ENCODE measurements at regions not wholly inside any gene's neighbourhood (a gene's known extent, or its start where the extent isn't known, plus 50 kb on each side); places are given as distances from the start of the nearest gene placed in this dataset.

DNA sequence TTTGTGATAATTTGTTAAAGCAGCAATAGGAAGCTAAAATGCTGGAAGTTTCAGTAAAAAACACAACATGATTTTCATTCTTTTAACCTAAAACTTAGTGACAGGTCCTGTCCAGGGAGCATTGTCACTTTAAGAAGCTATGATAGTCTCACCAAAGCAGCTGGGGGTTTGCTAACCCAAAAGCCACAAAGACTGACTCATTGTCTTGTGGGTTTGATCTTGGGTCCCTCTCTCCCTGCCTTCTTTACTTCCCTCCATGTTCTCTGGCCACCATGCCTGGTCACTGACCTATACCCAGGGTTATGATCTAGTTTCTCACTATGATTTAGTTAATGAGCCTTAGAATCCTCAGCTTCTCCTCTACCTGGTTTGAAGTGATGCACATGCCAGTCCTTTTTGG lies 213.5 kb upstream of the PTGFR start:
- ATAC-seq (no peak), DNase-seq (no peak)
- intact Hi-C loops (cut with DNase I) = no loop called here
- Histone ChIP-seq H3K27ac (no peak overlapping the region), H3K4me1 (no peaks in the 10 kb centered on the region), H3K4me3 (no peak overlapping the region), H3K9me3 (no peaks in the 10 kb centered on the region), H3K27me3 (ENCODE audit: insufficient read depth in 3 of 3, low read length in 2 of 3) (no peaks in the 10 kb centered on the region), H3K36me3 (ENCODE audit: insufficient read depth in 1 of 2, low read depth in 1 of 2) (no peaks in the 10 kb centered on the region)
- TF ChIP-seq, protein P1, sequence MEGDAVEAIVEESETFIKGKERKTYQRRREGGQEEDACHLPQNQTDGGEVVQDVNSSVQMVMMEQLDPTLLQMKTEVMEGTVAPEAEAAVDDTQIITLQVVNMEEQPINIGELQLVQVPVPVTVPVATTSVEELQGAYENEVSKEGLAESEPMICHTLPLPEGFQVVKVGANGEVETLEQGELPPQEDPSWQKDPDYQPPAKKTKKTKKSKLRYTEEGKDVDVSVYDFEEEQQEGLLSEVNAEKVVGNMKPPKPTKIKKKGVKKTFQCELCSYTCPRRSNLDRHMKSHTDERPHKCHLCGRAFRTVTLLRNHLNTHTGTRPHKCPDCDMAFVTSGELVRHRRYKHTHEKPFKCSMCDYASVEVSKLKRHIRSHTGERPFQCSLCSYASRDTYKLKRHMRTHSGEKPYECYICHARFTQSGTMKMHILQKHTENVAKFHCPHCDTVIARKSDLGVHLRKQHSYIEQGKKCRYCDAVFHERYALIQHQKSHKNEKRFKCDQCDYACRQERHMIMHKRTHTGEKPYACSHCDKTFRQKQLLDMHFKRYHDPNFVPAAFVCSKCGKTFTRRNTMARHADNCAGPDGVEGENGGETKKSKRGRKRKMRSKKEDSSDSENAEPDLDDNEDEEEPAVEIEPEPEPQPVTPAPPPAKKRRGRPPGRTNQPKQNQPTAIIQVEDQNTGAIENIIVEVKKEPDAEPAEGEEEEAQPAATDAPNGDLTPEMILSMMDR (IDR thresholded peaks at IDR 0.05) = no peak

DNA sequence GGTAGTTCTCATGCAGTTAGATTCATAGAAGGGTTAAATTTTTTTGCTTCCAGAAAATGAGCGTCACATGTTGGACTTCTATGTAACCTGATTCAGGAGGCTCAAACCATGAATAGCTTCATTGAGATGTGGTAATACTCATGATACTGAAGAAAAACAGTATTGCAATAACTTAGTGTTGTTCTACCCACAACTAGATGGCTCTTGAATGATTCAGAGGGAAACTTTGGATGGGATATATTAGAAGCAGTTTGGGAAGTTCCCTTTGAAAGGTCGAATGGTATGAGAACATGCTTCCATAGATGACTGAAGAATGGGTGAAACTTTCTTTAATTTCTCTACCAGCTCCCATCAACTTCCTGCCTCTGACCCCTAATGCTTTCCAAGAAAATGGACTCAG lies 211.7 kb upstream of the PTGFR start:
- WGBS, 3 donors = 6 to 37% (median 18%) methylated on average over 2 of the region's 2 CpGs
- intact Hi-C loops (cut with DNase I) = no loop called here
- DNase-seq (no peak), ATAC-seq (peak in 3 of 4 donors; percentile 57 to 68 (median 67))
- no peaks in the 10 kb centered on the region for H3K4me1 ChIP-seq
- no peaks in the 10 kb centered on the region for H3K9me3 ChIP-seq
- H3K4me3 ChIP-seq = no peak overlapping the region
- TF ChIP-seq, protein P1 (IDR thresholded peaks at IDR 0.05) = no peak
- no peaks in the 10 kb centered on the region for H3K36me3 ChIP-seq (ENCODE audit: insufficient read depth in 1 of 2, low read depth in 1 of 2)
- H3K27ac ChIP-seq = no peak overlapping the region
- H3K27me3 ChIP-seq (ENCODE audit: insufficient read depth in 3 of 3, low read length in 2 of 3) = no peaks in the 10 kb centered on the region

DNA sequence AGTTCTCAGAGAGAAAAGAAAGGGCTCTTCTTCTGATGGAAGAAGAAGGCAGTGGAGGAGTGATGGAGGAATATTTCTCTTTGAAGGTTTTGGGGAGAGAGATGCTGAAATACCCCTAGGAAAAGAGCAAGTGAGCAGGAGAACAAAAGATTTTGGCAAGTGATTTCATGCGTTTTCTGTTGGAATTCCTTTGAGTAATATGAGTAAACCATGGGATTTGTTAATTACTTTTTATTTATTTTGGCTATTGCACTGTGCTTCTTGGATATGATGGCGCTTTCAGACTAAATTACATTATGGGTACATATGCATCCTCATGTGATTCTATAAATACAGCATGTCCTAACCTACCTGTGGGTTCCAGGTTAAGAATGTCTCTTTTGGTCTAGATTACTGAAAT lies 210.1 kb upstream of the PTGFR start:
- no peaks in the 10 kb centered on the region for H3K4me1 ChIP-seq
- intact Hi-C loops (cut with DNase I) = no loop called here
- ATAC-seq (no peak), DNase-seq (no peak)
- H3K4me3 ChIP-seq = no peak overlapping the region
- TF ChIP-seq, protein P1 (IDR thresholded peaks at IDR 0.05) = no peak
- no peak overlapping the region for H3K27ac ChIP-seq
- no peaks in the 10 kb centered on the region for H3K9me3 ChIP-seq
- WGBS, 3 donors = 56 to 76% (median 57%) methylated on average over 2 of the region's 2 CpGs
- no peaks in the 10 kb centered on the region for H3K27me3 ChIP-seq (ENCODE audit: insufficient read depth in 3 of 3, low read length in 2 of 3)
- no peaks in the 10 kb centered on the region for H3K36me3 ChIP-seq (ENCODE audit: insufficient read depth in 1 of 2, low read depth in 1 of 2)

DNA sequence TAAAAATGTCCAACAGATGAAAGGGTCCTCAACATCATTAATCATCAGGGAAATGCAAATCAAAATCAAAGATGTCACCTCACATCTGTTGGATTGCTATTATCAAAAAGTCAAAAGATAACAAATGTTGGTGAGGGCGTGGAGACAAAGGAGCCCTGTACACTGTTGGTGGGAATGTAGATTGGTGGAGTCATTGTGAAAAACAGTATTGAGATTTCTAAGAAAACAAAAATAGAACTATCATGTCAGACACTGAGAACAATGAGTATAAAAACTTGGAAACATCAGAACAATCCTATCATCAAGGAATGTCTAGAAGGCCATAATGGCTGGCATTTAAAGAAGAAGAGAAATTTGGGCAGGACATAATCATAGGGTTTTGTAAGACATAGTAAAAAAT lies 209.2 kb upstream of the PTGFR start:
- 79 to 86% (median 82%) methylated on average over 1 of the region's 1 CpG for WGBS, 3 donors
- ATAC-seq = no peak

DNA sequence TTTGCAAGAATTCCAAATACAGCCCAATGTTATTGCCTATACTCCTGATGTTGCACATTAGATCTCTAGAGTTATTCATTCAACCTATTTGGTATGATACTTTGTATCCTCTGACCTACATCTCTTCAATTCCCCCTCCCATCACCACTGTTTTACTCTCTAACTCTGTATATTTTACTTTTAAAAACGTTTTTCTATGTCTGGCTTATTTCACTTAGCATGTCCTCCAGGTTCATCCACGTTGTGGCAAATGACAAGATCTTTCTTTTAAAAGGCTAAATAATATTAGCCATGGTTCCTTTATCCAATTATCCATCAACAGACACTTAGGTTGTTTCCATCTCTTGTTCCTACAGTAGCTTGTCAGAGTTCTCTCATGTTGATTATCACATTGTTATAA lies 207.1 kb upstream of the PTGFR start:
- ATAC-seq = no peak
- H3K9me3 ChIP-seq = no peaks in the 10 kb centered on the region

More for the DNA sequence above, 209.2 kb upstream of the PTGFR start:
- TF ChIP-seq, protein P1 (IDR thresholded peaks at IDR 0.05) = no peak
- Histone ChIP-seq H3K27me3 (ENCODE audit: insufficient read depth in 3 of 3, low read length in 2 of 3) (no peaks in the 10 kb centered on the region), H3K9me3 (no peaks in the 10 kb centered on the region), H3K36me3 (ENCODE audit: insufficient read depth in 1 of 2, low read depth in 1 of 2) (no peaks in the 10 kb centered on the region), H3K27ac (no peak overlapping the region), H3K4me1 (no peaks in the 10 kb centered on the region), H3K4me3 (no peak overlapping the region)
- DNase-seq = no peak
- intact Hi-C loops (cut with DNase I) = no loop called here

More for the DNA sequence above, 207.1 kb upstream of the PTGFR start:
- Histone ChIP-seq H3K36me3 (ENCODE audit: insufficient read depth in 1 of 2, low read depth in 1 of 2) (no peaks in the 10 kb centered on the region), H3K4me1 (no peaks in the 10 kb centered on the region), H3K27ac (no peak overlapping the region), H3K4me3 (no peak overlapping the region), H3K27me3 (ENCODE audit: insufficient read depth in 3 of 3, low read length in 2 of 3) (no peaks in the 10 kb centered on the region)
- intact Hi-C loops (cut with DNase I) = no loop called here
- 10 to 24% (median 14%) methylated on average over 2 of the region's 2 CpGs for WGBS, 3 donors
- no peak for DNase-seq
- TF ChIP-seq, protein P1 (IDR thresholded peaks at IDR 0.05) = no peak

Data from psoas muscle (tissue), 7 donors.